Stimulated activated naive CD8-positive, alpha-beta T cell treated with anti-CD3 and anti-CD28 coated beads, Interleukin-15, Interleukin-2, amounts not matched to agents 100 ng/mL and 50 ng/mL, for 24 hours (primary cell): ENCODE measurements at regions not wholly inside any gene's neighbourhood (a gene's known extent, or its start where the extent isn't known, plus 50 kb on each side); places are given as distances from the start of the nearest gene placed in this dataset.
A peak's percentile ranks its signal among the peaks of the same experiment; 100 is the strongest.
"Not testable (repeated sequence)": the region's sequence is repeated elsewhere in the genome, so short reads cannot be mapped to it uniquely, and the experiment has no call there.

ENCODE experiments used
- H3K27ac Mint-ChIP-seq: one replicate; pipeline ENCODE4 v1.8.0; 2021; ENCODE audit warnings: mild to moderate bottlenecking, mixed read lengths
- H3K27me3 Mint-ChIP-seq: one replicate; pipeline ENCODE4 v1.8.0; 2021; ENCODE audit warnings: mixed read lengths
- H3K36me3 Mint-ChIP-seq: one replicate; pipeline ENCODE4 v1.8.0; 2021; ENCODE audit warnings: low read depth, mixed read lengths
- H3K4me1 Mint-ChIP-seq: one replicate; pipeline ENCODE4 v1.8.0; 2021; ENCODE audit warnings: low read depth, mixed read lengths
- H3K4me3 Mint-ChIP-seq: one replicate; pipeline ENCODE4 v1.8.0; 2021; ENCODE audit warnings: mild to moderate bottlenecking, mixed read lengths
- H3K9me3 Mint-ChIP-seq: one replicate; pipeline ENCODE4 v1.8.0; 2021; ENCODE audit warnings: mixed read lengths

- peaks cover 27% of the 10 kb centered on the region for H3K27me3 Mint-ChIP-seq
- no peaks in the 10 kb centered on the region for H3K36me3 Mint-ChIP-seq
- no peaks in the 10 kb centered on the region for H3K4me1 Mint-ChIP-seq
- no peaks in the 10 kb centered on the region for H3K9me3 Mint-ChIP-seq
- H3K27ac Mint-ChIP-seq = no peak overlapping the region
- no peak overlapping the region for H3K4me3 Mint-ChIP-seq
Measured at GRCh38 chr15:62324382-62324781, 159.3 kb upstream of the C2CD4B start.

- no peak overlapping the region for H3K4me3 Mint-ChIP-seq
- H3K36me3 Mint-ChIP-seq = no peaks in the 10 kb centered on the region
- H3K27ac Mint-ChIP-seq = no peak overlapping the region
- no peaks in the 10 kb centered on the region for H3K9me3 Mint-ChIP-seq
- no peaks in the 10 kb centered on the region for H3K4me1 Mint-ChIP-seq
- peaks cover 22% of the 10 kb centered on the region for H3K27me3 Mint-ChIP-seq
Measured at GRCh38 chr15:62325597-62325996, 160.5 kb upstream of the C2CD4B start.

- Mint-ChIP-seq H3K4me3 (no peak overlapping the region), H3K9me3 (no peaks in the 10 kb centered on the region), H3K27me3 (peaks cover 22% of the 10 kb centered on the region), H3K36me3 (no peaks in the 10 kb centered on the region), H3K4me1 (no peaks in the 10 kb centered on the region), H3K27ac (no peak overlapping the region)
Measured at GRCh38 chr15:62326460-62327011, 161.5 kb upstream of the C2CD4B start.

GRCh38 chr15:62327406-62327805, 162.3 kb upstream of the C2CD4B start:
- H3K36me3 Mint-ChIP-seq = no peaks in the 10 kb centered on the region
- H3K27me3 Mint-ChIP-seq = peaks cover 20% of the 10 kb centered on the region
- no peaks in the 10 kb centered on the region for H3K9me3 Mint-ChIP-seq
- H3K4me3 Mint-ChIP-seq = no peak overlapping the region
- H3K4me1 Mint-ChIP-seq = no peaks in the 10 kb centered on the region
- H3K27ac Mint-ChIP-seq = no peak overlapping the region

- H3K4me3 Mint-ChIP-seq, H3K4me1 Mint-ChIP-seq, H3K27ac Mint-ChIP-seq, H3K27me3 Mint-ChIP-seq, H3K9me3 Mint-ChIP-seq, H3K36me3 Mint-ChIP-seq: not testable (repeated sequence)
Measured at GRCh38 chr15:62332472-62332871, 167.4 kb upstream of the C2CD4B start.

GRCh38 chr15:62334536-62334935, 169.5 kb upstream of the C2CD4B start:
- no peaks in the 10 kb centered on the region for H3K27me3 Mint-ChIP-seq
- no peaks in the 10 kb centered on the region for H3K36me3 Mint-ChIP-seq
- no peak overlapping the region for H3K27ac Mint-ChIP-seq
- H3K4me3 Mint-ChIP-seq = no peak overlapping the region
- H3K9me3 Mint-ChIP-seq = no peaks in the 10 kb centered on the region
- H3K4me1 Mint-ChIP-seq = no peaks in the 10 kb centered on the region

- Mint-ChIP-seq H3K9me3 (no peaks in the 10 kb centered on the region), H3K4me1 (no peaks in the 10 kb centered on the region), H3K36me3 (no peaks in the 10 kb centered on the region), H3K4me3 (no peak overlapping the region), H3K27ac (no peak overlapping the region), H3K27me3 (peaks cover 4% of the 10 kb centered on the region)
Measured at GRCh38 chr15:62337934-62338333, 172.8 kb upstream of the C2CD4B start.

GRCh38 chr15:62338497-62338896, 173.4 kb upstream of the C2CD4B start:
- no peaks in the 10 kb centered on the region for H3K9me3 Mint-ChIP-seq
- no peaks in the 10 kb centered on the region for H3K4me1 Mint-ChIP-seq
- no peaks in the 10 kb centered on the region for H3K36me3 Mint-ChIP-seq
- H3K27ac Mint-ChIP-seq = no peak overlapping the region
- peaks cover 4% of the 10 kb centered on the region for H3K27me3 Mint-ChIP-seq
- H3K4me3 Mint-ChIP-seq = no peak overlapping the region

- Mint-ChIP-seq H3K4me1 (peaks cover 3% of the 10 kb centered on the region), H3K4me3 (no peak overlapping the region), H3K27me3 (peaks cover 10% of the 10 kb centered on the region), H3K27ac (no peak overlapping the region), H3K9me3 (peaks cover 5% of the 10 kb centered on the region), H3K36me3 (no peaks in the 10 kb centered on the region)
Measured at GRCh38 chr15:62342959-62343358, 177.9 kb upstream of the C2CD4B start.

- peaks cover 5% of the 10 kb centered on the region for H3K9me3 Mint-ChIP-seq
- H3K4me3 Mint-ChIP-seq = no peak overlapping the region
- no peak overlapping the region for H3K27ac Mint-ChIP-seq
- peaks cover 10% of the 10 kb centered on the region for H3K27me3 Mint-ChIP-seq
- H3K4me1 Mint-ChIP-seq = peaks cover 3% of the 10 kb centered on the region
- H3K36me3 Mint-ChIP-seq = no peaks in the 10 kb centered on the region
Measured at GRCh38 chr15:62343397-62343796, 178.3 kb upstream of the C2CD4B start.

GRCh38 chr15:62344806-62345539, 179.9 kb upstream of the C2CD4B start:
- no peaks in the 10 kb centered on the region for H3K36me3 Mint-ChIP-seq
- peaks cover 3% of the 10 kb centered on the region for H3K4me1 Mint-ChIP-seq
- peak overlapping the region; percentile 47 for H3K4me3 Mint-ChIP-seq

GRCh38 chr15:62346168-62346567, 181.1 kb upstream of the C2CD4B start:
- H3K4me1 Mint-ChIP-seq = peaks cover 3% of the 10 kb centered on the region
- no peak overlapping the region for H3K4me3 Mint-ChIP-seq
- peaks cover 7% of the 10 kb centered on the region for H3K27me3 Mint-ChIP-seq
- no peaks in the 10 kb centered on the region for H3K36me3 Mint-ChIP-seq
- no peak overlapping the region for H3K27ac Mint-ChIP-seq
- H3K9me3 Mint-ChIP-seq = peaks cover 5% of the 10 kb centered on the region

More at GRCh38 chr15:62344806-62345539, 179.9 kb upstream of the C2CD4B start:
- peaks cover 5% of the 10 kb centered on the region for H3K9me3 Mint-ChIP-seq
- peaks cover 8% of the 10 kb centered on the region for H3K27me3 Mint-ChIP-seq
- peak overlapping the region; percentile 77 for H3K27ac Mint-ChIP-seq

GRCh38 chr15:62348118-62348517, 183.0 kb upstream of the C2CD4B start:
- Mint-ChIP-seq H3K27ac (no peak overlapping the region), H3K4me3 (no peak overlapping the region), H3K4me1 (peaks cover 3% of the 10 kb centered on the region), H3K9me3 (peaks cover 5% of the 10 kb centered on the region), H3K36me3 (no peaks in the 10 kb centered on the region), H3K27me3 (peaks cover 14% of the 10 kb centered on the region)

GRCh38 chr15:62348623-62349022, 183.5 kb upstream of the C2CD4B start:
- Mint-ChIP-seq H3K27ac (no peak overlapping the region), H3K9me3 (peaks cover 5% of the 10 kb centered on the region), H3K4me3 (no peak overlapping the region), H3K4me1 (peaks cover 3% of the 10 kb centered on the region), H3K36me3 (no peaks in the 10 kb centered on the region), H3K27me3 (peaks cover 14% of the 10 kb centered on the region)

- H3K36me3 Mint-ChIP-seq = no peaks in the 10 kb centered on the region
- H3K4me3 Mint-ChIP-seq = no peak overlapping the region
- peaks cover 7% of the 10 kb centered on the region for H3K27me3 Mint-ChIP-seq
- H3K4me1 Mint-ChIP-seq = no peaks in the 10 kb centered on the region
- H3K9me3 Mint-ChIP-seq = no peaks in the 10 kb centered on the region
- H3K27ac Mint-ChIP-seq = no peak overlapping the region
Measured at GRCh38 chr15:62352817-62353216, 187.7 kb upstream of the C2CD4B start.

GRCh38 chr15:62357431-62357830, 192.3 kb upstream of the C2CD4B start:
- Mint-ChIP-seq H3K4me3 (no peak overlapping the region), H3K36me3 (no peaks in the 10 kb centered on the region), H3K4me1 (no peaks in the 10 kb centered on the region), H3K27me3 (peaks cover 14% of the 10 kb centered on the region), H3K9me3 (no peaks in the 10 kb centered on the region), H3K27ac (no peak overlapping the region)
